Mesothelial cell of epicardium (in vitro differentiated cells): ENCODE measurements at regions not wholly inside any gene's neighbourhood (a gene's known extent, or its start where the extent isn't known, plus 50 kb on each side); places are given as distances from the start of the nearest gene placed in this dataset.
"Not testable (repeated sequence)": the region's sequence is repeated elsewhere in the genome, so short reads cannot be mapped to it uniquely, and the experiment has no call there.

Source experiments
- DNase-seq, 2 experiments: peaks; one replicate each; pipeline ENCODE4 v3.0.0; 2021; ENCODE audit warnings: low spot score in 2 of 2; ENCODE audit not compliant: unreplicated experiment in 2 of 2
- H3K27ac Mint-ChIP-seq: 2 replicates; pipeline ENCODE4 v1.8.0; 2021; ENCODE audit warnings: mixed read lengths
- H3K27me3 Mint-ChIP-seq: 2 replicates; pipeline ENCODE4 v1.8.0; 2021; ENCODE audit warnings: low read depth, mixed read lengths
- H3K36me3 Mint-ChIP-seq: 2 replicates; pipeline ENCODE4 v1.8.0; 2021; ENCODE audit warnings: mixed read lengths
- H3K4me1 Mint-ChIP-seq: 2 replicates; pipeline ENCODE4 v1.8.0; 2021; ENCODE audit warnings: mixed read lengths
- H3K4me3 Mint-ChIP-seq: 2 replicates; pipeline ENCODE4 v1.8.0; 2021; ENCODE audit warnings: mild to moderate bottlenecking, moderate library complexity, mixed read lengths
- H3K9me3 Mint-ChIP-seq: 2 replicates; pipeline ENCODE4 v1.8.0; 2021; ENCODE audit warnings: mixed read lengths
- CTCF ChIP-seq: fragments of 200-600 bp; sonication (generic); IDR thresholded peaks from one replicate; pipeline ENCODE4 v1.5.0; 2021; ENCODE audit warnings: antibody characterized with exemption; ENCODE audit not compliant: unreplicated experiment

GRCh38 chr2:38243186-38243880 is 133.7 kb downstream of the ATL2 start:
- H3K36me3 Mint-ChIP-seq: no peaks in the 10 kb centered on the region
- no peaks in the 10 kb centered on the region for H3K27me3 Mint-ChIP-seq
- no peaks in the 10 kb centered on the region for H3K9me3 Mint-ChIP-seq
- no peak for DNase-seq
- H3K4me1 Mint-ChIP-seq: peaks cover 29% of the 10 kb centered on the region
- H3K4me3 Mint-ChIP-seq: no peak overlapping the region
- H3K27ac Mint-ChIP-seq: no peak overlapping the region
- TF ChIP-seq CTCF: no peak

GRCh38 chr2:38239452-38239851 is 137.6 kb downstream of the ATL2 start:
- H3K9me3 Mint-ChIP-seq: peaks cover 6% of the 10 kb centered on the region
- DNase-seq: no peak
- no peaks in the 10 kb centered on the region for H3K27me3 Mint-ChIP-seq
- H3K4me1 Mint-ChIP-seq: peaks cover 4% of the 10 kb centered on the region
- H3K4me3 Mint-ChIP-seq: no peak overlapping the region
- no peak overlapping the region for H3K27ac Mint-ChIP-seq
- no peak for TF ChIP-seq CTCF
- no peaks in the 10 kb centered on the region for H3K36me3 Mint-ChIP-seq

GRCh38 chr2:38238705-38239104 is 138.4 kb downstream of the ATL2 start:
- H3K9me3 Mint-ChIP-seq: peaks cover 13% of the 10 kb centered on the region
- not testable (repeated sequence) for H3K36me3 Mint-ChIP-seq, DNase-seq, H3K4me3 Mint-ChIP-seq, H3K4me1 Mint-ChIP-seq, H3K27me3 Mint-ChIP-seq, H3K27ac Mint-ChIP-seq

- no peak for DNase-seq
- Mint-ChIP-seq H3K27me3 (no peaks in the 10 kb centered on the region), H3K36me3 (no peaks in the 10 kb centered on the region), H3K9me3 (peaks cover 13% of the 10 kb centered on the region), H3K4me3 (no peak overlapping the region), H3K4me1 (no peaks in the 10 kb centered on the region), H3K27ac (no peak overlapping the region)
- TF ChIP-seq CTCF: no peak
Measured at GRCh38 chr2:38237311-38237710, 139.8 kb downstream of the ATL2 start.

GRCh38 chr2:38233231-38233983 is 143.7 kb downstream of the ATL2 start:
- Mint-ChIP-seq H3K27ac (no peak overlapping the region), H3K36me3 (no peaks in the 10 kb centered on the region), H3K27me3 (peaks cover 5% of the 10 kb centered on the region), H3K9me3 (peaks cover 13% of the 10 kb centered on the region), H3K4me1 (no peaks in the 10 kb centered on the region), H3K4me3 (no peak overlapping the region)
- DNase-seq: no peak
- no peak for TF ChIP-seq CTCF

- H3K9me3 Mint-ChIP-seq: peaks cover 13% of the 10 kb centered on the region
- no peak for TF ChIP-seq CTCF
- no peaks in the 10 kb centered on the region for H3K36me3 Mint-ChIP-seq
- no peak overlapping the region for H3K27ac Mint-ChIP-seq
- no peak overlapping the region for H3K4me3 Mint-ChIP-seq
- DNase-seq: no peak
- H3K27me3 Mint-ChIP-seq: peaks cover 5% of the 10 kb centered on the region
- no peaks in the 10 kb centered on the region for H3K4me1 Mint-ChIP-seq
Measured at GRCh38 chr2:38232454-38232853, 144.6 kb downstream of the ATL2 start.
